Ishikawa (cell line): ENCODE measurements at regions not wholly inside any gene's neighbourhood (a gene's known extent, or its start where the extent isn't known, plus 50 kb on each side); places are given as distances from the start of the nearest gene placed in this dataset.
A peak's percentile ranks its signal among the peaks of the same experiment; 100 is the strongest.

Experiments used
- CEBPB ChIP-seq: IDR thresholded peaks from 2 replicates; pipeline ENCODE4 v1.6.1; 2012
- CREB1 ChIP-seq: IDR thresholded peaks from 2 replicates; pipeline ENCODE4 v1.6.1; 2012; ENCODE audit warnings: low read depth
- EGR1 ChIP-seq: IDR thresholded peaks from 2 replicates; pipeline ENCODE4 v1.6.1; 2012
- EP300 ChIP-seq: IDR thresholded peaks from 2 replicates; pipeline ENCODE4 v1.6.1; 2012; ENCODE audit warnings: borderline replicate concordance
- FOXM1 ChIP-seq: IDR thresholded peaks from 2 replicates; pipeline ENCODE4 v1.6.1; 2012; ENCODE audit warnings: low read depth, borderline replicate concordance
- NFIC ChIP-seq: IDR thresholded peaks from 2 replicates; pipeline ENCODE4 v1.6.1; 2012
- RAD21 ChIP-seq: IDR thresholded peaks from 2 replicates; pipeline ENCODE4 v1.6.1; 2012; ENCODE audit warnings: low read depth
- REST ChIP-seq: IDR thresholded peaks from 2 replicates; pipeline ENCODE4 v1.6.1; 2012; ENCODE audit warnings: low read depth, mild to moderate bottlenecking
- TAF1 ChIP-seq: IDR thresholded peaks from 2 replicates; pipeline ENCODE4 v1.6.1; 2012; ENCODE audit warnings: low read depth, mild to moderate bottlenecking
- TCF12 ChIP-seq: IDR thresholded peaks from 2 replicates; pipeline ENCODE4 v1.6.1; 2012; ENCODE audit warnings: low read depth
- TEAD4 ChIP-seq: IDR thresholded peaks from 2 replicates; pipeline ENCODE4 v1.6.1; 2012
- YY1 ChIP-seq: IDR thresholded peaks from 2 replicates; pipeline ENCODE4 v1.6.1; 2012; ENCODE audit warnings: low read depth
- ZBTB7A ChIP-seq: IDR thresholded peaks from 2 replicates; pipeline ENCODE4 v1.6.1; 2012; ENCODE audit warnings: low read depth
- TF ChIP-seq, protein P1 (sequence below): IDR thresholded peaks from 2 replicates; pipeline ENCODE4 v1.6.1; 2012
- TF ChIP-seq, protein P2 (sequence below): IDR thresholded peaks from 2 replicates; pipeline ENCODE4 v1.6.1; 2012

- TF ChIP-seq CREB1 (no peak), TCF12 (no peak), YY1 (no peak), TAF1 (no peak), EP300 (no peak), CEBPB (no peak), EGR1 (no peak), ZBTB7A (no peak), RAD21 (no peak), TEAD4 (no peak), NFIC (no peak), REST (no peak), FOXM1 (no peak)
- TF ChIP-seq, protein P1, sequence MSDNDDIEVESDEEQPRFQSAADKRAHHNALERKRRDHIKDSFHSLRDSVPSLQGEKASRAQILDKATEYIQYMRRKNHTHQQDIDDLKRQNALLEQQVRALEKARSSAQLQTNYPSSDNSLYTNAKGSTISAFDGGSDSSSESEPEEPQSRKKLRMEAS = no peak
- TF ChIP-seq, protein P2, sequence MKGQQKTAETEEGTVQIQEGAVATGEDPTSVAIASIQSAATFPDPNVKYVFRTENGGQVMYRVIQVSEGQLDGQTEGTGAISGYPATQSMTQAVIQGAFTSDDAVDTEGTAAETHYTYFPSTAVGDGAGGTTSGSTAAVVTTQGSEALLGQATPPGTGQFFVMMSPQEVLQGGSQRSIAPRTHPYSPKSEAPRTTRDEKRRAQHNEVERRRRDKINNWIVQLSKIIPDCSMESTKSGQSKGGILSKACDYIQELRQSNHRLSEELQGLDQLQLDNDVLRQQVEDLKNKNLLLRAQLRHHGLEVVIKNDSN = no peak
These were observed 126.0 kb upstream of the ACO1 start for GRCh38 chr9:32258482-32258881.

- TF ChIP-seq EGR1 (no peak), CEBPB (no peak), YY1 (no peak)
These were observed 124.1 kb upstream of the ACO1 start for GRCh38 chr9:32260151-32260862.

DNA sequence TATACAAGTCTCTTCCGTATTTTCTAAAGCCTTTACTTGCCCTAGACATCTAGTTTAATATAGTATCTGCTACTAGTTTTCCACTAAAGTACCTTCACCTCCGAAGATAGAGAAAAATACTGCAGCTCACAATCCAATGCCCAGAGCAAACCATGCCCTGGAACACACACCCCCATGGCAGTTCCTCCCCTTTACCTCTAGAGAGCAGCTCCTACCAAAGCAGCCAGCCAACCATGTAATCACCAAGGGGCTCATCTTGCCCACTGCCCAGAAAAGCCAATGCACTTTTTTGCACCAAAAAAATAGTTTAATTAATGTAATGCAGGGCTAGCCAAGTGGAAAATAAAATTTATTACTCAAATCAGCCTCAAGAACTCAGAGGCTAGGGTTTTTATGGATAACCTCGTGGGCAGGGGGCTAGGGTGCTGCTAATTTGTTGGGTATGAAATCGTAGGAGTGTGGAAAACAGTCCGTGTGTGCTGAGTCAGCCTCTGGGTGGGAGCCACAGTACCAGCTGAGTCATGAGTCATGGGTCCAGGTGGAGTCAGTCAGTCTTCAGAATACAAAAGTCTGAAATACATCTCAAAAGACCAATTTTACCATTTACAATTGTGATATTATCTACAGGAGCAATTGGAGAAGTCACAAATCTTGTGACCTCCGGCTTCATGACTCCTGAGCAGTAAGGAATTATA lies 120.1 kb upstream of the ACO1 start:
- no peak for TF ChIP-seq EP300
- no peak for TF ChIP-seq EGR1
- TF ChIP-seq, protein P2 = no peak
- TF ChIP-seq FOXM1 = no peak
- TF ChIP-seq RAD21 = no peak
- no peak for TF ChIP-seq TAF1
- no peak for TF ChIP-seq TCF12
- TF ChIP-seq, protein P1 = no peak
- no peak for TF ChIP-seq ZBTB7A
- no peak for TF ChIP-seq YY1

GRCh38 chr9:32265037-32265436 lies 119.4 kb upstream of the ACO1 start:
- TF ChIP-seq TCF12 (no peak), YY1 (no peak)

DNA sequence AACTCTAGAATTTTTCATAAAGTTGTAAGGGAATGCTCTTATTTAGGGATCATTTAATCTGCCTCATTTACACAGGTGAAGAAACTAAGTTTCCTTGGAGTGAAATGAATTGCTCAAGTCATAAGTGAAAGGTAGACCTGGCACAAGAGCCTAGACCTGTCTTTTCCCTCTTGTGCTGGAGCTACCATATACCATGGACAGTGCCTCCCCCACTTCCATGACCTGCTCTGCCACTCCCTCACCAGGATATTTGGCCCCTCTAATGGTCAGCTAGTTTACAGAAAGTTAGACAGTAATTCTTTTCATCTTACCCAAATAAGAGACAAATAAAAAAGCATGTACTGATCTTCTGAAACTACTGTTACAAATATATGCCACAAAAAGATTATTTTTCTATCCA lies 105.5 kb upstream of the ACO1 start:
- no peak for TF ChIP-seq YY1
- peak; percentile 68 for TF ChIP-seq REST
- TF ChIP-seq, protein P2 = no peak

DNA sequence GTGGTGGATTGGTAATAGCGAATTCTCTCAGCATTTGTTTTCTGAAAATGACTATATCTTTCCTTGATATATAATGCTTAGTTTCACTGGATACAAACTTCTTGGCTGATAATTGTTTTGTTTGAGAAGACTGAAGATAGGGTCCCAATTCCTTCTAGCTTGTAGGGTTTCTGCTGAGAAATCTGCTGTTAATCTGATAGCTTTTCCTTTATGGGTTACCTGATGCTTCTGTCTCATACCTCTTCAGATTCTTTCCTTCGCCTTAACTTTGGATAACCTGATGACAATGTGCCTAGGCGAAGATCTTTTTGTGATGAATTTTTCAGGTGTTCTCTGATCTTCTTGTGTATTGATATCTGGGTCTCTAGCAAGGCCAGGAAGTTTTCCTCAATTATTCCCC lies 94.7 kb upstream of the ACO1 start:
- TF ChIP-seq TAF1 (no peak), TEAD4 (no peak), EGR1 (no peak), EP300 (no peak), FOXM1 (no peak), RAD21 (no peak), CEBPB (no peak), REST (no peak), NFIC (no peak), YY1 (no peak)
- TF ChIP-seq, protein P1 = no peak
- TF ChIP-seq, protein P2 = no peak
